G401.6 (cell line): ENCODE measurements at regions not wholly inside any gene's neighbourhood (a gene's known extent, or its start where the extent isn't known, plus 50 kb on each side); places are given as distances from the start of the nearest gene placed in this dataset.

Source experiments
- FAIRE-seq: peaks from 2 replicates; lab custom pipeline; 2012; peaks lifted over from hg19 to GRCh38; lab: Jason Lieb, UNC

- FAIRE-seq: no peak
Measured at GRCh38 chr18:38961880-38962279, 1396.3 kb upstream of the CELF4 start.

- no peak for FAIRE-seq
Measured at GRCh38 chr18:38957736-38958135, 1392.1 kb upstream of the CELF4 start.

DNA sequence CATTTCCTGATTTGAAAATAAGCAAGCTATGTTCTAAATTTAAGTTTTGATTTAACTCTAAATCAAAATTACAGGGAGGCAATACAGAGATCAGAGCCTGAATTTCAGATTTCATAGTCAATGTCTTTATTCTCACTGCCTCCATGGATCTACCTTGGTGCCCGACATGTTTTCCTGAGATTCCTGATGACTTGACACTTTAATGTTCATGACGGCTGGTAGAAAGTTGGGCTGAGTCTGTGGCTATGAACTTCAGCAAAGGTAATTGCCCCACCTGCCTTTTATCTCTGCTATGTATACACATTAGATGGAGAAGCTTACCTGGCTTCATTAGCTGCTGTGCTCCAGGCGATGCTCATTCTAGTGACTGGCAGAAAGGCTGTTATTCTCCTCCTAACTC lies 1390.5 kb upstream of the CELF4 start:
- no peak for FAIRE-seq

DNA sequence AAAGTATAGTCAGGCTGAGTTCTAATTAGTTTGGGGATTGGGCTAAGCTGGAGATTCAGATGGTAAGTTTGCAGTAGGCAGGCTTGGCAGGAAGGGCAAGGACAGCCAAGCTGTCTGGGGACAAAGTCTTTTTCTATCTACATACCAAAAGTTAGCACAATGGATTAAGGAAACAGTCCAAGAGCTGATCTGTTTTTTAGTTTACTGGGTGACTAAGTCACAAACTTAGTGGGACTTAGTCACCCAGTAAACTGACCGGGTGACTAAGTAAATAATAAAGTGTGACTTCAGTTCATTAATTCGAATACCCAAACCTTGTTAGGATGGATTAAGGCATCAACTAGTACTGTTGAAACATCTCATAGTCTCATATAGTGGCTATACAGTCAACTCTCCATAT lies 1386.0 kb upstream of the CELF4 start:
- no peak for FAIRE-seq

DNA sequence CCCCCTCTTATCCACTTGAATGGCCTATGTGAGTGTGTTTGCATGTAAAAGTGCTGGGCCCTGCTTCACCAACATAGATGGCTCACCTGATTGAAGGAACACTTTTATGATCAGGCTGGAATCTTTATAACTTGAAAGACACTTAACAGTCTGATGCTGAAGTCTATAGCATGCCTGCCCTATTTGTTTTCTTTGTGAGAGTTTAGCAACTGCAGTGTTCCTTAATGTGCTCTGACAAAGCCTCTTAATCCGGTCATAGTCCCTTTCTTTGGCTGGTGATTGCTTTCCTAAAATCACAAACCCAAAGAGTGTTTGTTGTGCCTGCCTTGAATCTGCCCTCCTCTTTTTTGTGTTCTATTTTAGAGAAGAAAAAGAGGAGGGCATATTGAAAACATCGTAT lies 1382.8 kb upstream of the CELF4 start:
- no peak for FAIRE-seq

- no peak for FAIRE-seq
Measured at GRCh38 chr18:38944446-38945024, 1378.9 kb upstream of the CELF4 start.

DNA sequence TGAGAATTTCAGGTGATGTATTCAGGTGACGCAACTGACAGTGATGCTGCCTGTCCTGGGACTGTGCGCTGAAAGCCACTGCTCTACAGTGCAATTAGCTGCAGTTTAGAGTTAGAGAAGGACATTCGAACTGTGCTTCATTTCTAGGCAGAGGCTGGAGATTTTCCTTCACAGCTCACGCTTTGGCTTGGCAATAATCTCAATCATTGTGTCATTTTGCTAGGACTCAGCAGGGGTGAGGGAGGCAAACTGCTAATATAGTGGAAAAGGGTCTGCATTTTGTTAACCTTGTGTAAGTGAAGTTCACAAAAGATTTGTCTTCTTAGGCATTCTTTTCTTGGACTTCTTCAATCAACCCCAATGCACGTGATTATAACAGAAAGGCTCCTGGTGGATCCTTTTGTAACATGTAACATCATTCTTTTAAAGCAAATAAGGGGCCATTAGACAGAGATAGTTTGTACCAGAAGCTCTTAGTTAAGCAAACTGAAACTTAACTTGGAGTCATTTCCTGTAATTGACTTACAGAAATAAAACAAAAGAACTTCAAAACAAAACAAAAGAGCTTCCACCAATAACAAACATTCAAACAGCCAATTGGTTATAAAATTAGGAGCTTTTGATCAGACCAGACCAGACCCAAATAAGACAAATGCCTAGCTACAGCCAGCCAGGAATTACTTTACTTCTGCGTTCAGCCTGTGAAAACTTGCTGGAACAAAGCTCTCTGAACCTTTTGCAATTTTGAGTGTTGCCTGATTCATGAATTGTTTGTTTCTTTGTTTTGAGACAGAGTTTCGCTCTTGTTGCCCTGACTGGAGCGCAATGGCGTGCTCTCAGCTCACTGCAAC lies 1376.3 kb upstream of the CELF4 start:
- no peak for FAIRE-seq

GRCh38 chr18:38940863-38941531 lies 1375.4 kb upstream of the CELF4 start:
- FAIRE-seq: peak; percentile 98

DNA sequence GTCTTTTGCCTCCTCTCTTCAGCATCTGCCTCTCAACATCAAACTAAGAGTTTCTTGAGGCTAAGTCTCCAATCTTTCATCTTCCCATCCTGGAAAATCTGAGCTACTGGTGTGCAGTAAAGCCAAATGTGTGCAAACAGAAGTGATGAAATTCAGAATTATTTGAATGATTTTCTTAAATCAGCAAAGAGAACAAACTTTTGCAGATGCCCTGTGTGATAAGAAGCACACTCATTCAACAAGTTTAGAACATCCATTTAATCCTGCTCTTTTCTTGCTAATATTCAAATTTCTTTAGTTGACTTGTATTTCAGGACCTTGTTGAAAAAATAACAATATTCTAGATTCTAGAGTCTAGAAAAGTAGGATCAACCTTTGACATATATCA lies 1374.9 kb upstream of the CELF4 start:
- no peak for FAIRE-seq

DNA sequence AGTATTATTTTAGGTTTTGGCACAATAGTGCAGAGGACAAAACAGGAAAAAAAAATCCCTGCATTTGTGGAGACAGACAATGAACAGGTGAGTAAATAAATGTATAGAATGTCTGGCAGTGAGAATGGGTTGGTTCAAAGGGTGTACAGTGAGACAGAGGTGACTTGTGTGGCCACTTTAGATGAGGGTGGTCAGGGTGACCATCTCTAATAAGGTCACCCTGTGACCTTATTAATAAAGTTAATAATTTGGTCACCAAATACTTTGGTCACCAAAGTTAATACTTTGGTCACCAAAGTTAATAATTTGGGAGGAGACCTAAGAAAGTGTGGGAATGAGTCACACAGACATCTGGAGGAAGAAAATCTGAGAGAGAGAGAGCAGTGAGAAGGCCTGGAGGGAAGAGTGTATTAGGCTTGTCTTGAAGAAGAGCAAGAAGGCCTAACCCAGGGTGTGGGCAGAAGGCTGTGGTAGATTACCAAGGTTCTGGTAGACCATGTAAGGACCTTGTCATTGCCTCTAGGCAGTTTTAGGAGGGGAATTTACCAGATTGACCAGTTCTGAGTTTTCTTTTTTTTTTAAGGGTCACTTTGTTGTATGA lies 1368.4 kb upstream of the CELF4 start:
- no peak for FAIRE-seq

GRCh38 chr18:38933322-38933721 lies 1367.7 kb upstream of the CELF4 start:
- no peak for FAIRE-seq

GRCh38 chr18:38932752-38933151 lies 1367.2 kb upstream of the CELF4 start:
- no peak for FAIRE-seq

DNA sequence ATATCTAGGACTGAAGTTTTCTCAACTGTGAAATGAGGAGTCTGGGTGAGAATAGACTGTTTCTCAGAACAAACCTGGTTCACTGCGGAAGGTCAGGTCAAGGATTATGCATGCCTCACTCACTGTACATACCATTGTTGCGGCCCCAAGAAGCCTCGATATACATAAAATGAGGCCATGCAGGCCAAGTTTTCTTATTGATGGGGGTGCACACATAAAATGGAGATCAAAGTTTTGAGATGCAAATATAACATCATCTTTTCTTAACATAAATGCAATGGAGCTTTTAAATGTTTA lies 1366.1 kb upstream of the CELF4 start:
- FAIRE-seq: no peak

GRCh38 chr18:38930881-38931753 lies 1365.5 kb upstream of the CELF4 start:
- FAIRE-seq: no peak

GRCh38 chr18:38923540-38923939 lies 1357.9 kb upstream of the CELF4 start:
- no peak for FAIRE-seq

DNA sequence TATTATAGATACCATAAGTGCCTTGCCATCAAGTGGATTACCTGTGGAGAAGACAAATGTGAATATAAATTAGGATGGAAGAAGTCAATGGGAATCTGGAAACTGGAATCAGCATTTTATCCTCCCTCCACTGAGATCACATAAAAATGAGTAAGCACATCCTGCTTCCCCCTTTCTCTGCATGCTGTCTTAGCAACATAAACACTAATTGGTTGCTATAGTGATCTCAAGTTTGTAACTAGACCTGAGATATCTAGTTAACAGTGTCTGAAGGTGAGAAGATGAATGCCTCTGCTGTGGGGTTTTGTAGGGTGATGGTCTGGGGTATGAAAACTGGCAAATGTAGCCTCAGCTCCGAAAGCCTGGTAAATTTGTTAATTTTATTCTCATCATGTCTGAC lies 1357.5 kb upstream of the CELF4 start:
- FAIRE-seq: no peak

GRCh38 chr18:38909972-38910371 lies 1344.4 kb upstream of the CELF4 start:
- no peak for FAIRE-seq

- no peak for FAIRE-seq
Measured at GRCh38 chr18:38902796-38903195, 1337.2 kb upstream of the CELF4 start.

- no peak for FAIRE-seq
Measured at GRCh38 chr18:38900445-38900844, 1334.8 kb upstream of the CELF4 start.

DNA sequence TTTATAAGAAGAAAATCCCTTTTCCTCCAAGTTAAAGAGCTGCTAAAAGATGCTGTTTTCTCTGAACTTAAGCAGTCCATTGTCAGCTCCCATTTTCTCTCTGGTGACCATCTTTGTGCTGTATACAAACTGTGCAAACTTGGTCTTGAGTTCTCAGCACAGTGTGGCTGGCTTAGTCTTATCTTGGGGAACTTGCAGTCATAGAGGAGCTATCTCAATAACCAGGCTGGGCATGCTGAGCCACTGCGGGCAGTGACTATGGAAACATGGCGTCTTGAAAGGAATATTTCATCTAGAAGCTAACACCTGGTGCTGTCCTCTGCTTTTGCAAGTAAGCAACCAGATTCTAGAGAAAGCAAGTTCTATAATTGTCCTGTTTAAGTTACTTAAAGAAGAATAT lies 1334.4 kb upstream of the CELF4 start:
- no peak for FAIRE-seq

DNA sequence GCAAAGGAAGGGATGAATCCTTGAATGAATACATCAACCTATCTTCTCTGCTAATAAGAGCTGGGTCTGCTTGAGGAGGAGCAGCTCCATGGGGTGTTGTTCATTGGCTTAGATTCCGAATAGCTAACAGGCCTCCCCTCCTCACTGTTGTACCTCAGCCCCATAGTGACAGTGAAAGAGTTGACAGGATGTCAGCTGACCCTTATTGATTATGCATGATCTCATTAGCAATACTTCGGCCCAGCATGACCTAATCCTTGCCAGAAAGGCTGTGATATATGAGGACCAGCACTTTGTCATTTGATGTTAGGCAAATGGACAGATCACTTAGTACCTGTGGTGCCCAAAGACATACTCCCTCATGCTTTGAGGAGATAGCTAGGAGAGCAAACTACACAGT lies 1333.7 kb upstream of the CELF4 start:
- FAIRE-seq: no peak

DNA sequence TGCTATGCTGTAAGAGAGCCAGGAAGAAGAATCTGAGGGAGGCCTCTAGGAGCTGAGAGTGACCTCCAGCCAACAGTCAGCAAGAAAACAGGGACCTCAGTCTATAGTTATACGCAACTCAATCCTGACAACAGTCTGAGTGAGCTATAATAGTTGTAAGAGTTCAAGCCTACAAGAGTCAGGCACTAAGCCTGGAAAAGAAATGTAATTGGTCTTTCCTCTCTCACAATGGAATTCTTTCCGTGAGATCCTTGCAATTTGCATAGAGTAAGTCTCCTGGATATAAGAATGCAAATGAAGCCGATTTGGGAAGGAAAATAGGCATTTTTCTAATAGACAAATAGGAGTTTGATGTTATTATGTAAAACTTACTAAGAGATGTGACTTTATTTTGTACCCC lies 1332.6 kb upstream of the CELF4 start:
- FAIRE-seq: no peak
